GM19351 (cell line): ENCODE measurements at regions not wholly inside any gene's neighbourhood (a gene's known extent, or its start where the extent isn't known, plus 50 kb on each side); places are given as distances from the start of the nearest gene placed in this dataset.
"Not testable (repeated sequence)": the region's sequence is repeated elsewhere in the genome, so short reads cannot be mapped to it uniquely, and the experiment has no call there.

Experiments
- ATAC-seq: cut with Tn5 transposase; IDR thresholded peaks from one replicate; pipeline ENCODE4 v1.9.1; 2021; ENCODE audit warnings: mild to moderate bottlenecking, moderate library complexity; ENCODE audit not compliant: unreplicated experiment

DNA sequence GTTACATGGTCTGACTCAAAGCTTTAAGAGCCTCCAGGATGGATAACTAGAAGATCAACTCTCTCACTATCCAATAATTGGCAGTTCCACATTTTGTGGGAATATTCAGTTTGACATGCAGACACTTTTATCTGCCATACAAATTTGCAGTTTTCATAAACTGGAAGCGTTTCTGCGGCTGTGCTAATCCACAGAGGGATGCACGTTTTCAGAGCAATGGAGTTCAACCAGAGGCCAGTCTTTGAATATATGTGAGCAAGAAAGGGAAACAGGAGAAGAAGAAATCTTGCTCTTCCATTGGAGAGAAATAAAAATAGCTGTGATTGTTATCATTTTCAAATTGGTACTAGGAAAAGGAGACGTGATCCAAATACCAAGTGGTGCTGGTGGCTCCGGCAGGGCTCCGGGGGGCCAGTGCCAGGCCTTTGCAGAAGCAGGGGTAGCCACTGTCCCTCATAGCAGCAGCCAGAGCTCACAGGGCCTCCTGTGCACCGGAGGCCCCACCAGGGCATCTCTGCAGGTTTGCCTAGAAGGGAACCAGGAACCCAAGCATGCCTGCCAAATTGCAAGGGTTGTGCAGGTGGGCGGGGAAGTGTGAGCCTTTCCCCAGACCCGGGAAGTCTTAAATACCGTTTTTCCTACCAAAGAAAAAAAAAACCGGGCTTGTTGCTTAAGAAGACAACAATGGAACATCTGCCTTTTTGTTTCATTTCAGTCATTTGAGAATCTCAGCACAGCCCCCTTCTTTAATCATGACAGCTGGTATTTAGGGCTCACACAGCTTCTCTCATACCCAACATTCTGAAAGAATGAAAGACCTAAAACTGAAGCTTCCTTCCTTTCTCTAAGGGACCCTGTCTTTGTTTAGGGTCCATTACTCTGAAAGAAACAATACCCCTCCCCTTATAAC lies 791.1 kb upstream of the SOX11 start:
- ATAC-seq: no peak

DNA sequence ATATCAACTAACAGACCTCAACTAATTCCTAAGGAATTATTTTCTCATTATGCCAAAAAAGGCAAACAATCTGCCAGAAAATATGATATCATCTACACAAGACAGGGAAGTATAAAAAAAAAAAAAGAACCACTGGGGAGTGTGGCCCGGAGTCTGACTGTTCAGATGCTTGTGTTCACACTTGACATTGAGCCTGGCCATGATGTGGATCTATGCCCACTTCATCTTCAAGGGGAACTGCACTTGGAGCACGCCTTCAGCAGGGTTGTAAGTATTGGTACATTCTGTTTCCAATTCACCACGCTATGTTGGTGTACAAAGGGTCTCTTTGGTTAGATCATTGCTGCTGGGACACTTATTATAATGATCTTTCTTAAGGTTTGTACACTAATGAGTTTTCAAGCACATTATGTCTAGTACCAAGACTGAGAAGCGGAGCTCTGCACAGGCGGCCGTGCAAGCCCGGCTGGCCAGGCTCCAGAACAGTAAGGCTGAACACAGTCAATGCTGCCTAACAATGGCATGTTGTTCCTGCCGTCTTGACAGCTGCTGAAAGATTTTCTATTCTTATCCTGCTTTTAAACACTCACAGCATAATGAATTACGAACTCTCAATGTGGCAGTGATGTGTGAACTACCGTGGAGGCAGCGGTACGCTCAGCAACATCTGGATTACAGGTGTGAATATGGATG lies 788.4 kb upstream of the SOX11 start:
- no peak for ATAC-seq

DNA sequence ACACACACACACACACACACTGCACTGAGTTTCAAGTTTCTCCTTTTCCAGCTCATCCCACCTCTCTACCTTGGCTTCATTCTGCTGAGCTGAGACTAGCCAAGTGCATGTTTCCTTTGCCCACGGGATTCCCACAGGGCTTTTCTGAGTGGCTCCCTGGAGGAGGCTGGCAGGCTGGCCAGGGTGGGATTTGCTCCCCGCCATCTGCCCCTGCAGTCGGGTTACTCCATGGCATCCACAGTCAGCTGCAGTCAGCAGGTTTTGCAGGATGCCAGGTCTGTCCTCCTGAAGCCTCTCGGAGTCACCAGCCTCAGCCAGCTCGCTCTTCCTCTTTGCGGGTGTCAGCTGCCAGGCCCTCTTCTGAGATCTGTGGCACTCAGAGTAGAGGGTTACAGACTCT lies 783.7 kb upstream of the SOX11 start:
- ATAC-seq: no peak

DNA sequence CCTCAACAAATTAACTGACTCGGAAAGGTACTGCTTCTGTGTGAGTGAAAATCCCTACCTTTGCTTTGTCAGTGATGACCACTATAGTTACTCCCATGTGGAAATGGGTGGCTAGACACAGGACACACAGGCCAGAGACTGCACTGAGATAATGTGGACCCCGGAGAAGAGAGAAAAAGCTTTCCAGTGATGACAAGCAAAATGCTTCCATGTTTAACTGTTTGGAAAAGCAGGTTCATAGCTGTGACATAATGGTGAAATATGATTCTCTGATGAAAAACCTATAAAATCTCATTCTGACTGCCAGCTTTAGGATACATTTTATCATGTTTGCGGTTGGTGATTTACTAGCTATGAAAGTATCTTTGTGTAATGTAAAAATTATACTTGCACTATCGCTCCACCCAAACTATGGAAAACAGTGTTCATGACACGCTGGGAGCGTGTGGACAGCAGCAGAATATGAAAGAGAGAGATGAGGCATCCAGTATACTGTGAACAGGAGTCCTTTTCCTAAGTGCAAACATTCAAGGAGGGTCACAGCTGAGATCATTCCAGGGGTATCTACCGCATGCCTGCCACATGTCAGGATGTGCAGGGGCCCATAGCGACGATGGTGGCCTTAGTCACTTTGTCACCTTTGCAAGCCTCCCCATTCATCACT lies 782.7 kb upstream of the SOX11 start:
- no peak for ATAC-seq

DNA sequence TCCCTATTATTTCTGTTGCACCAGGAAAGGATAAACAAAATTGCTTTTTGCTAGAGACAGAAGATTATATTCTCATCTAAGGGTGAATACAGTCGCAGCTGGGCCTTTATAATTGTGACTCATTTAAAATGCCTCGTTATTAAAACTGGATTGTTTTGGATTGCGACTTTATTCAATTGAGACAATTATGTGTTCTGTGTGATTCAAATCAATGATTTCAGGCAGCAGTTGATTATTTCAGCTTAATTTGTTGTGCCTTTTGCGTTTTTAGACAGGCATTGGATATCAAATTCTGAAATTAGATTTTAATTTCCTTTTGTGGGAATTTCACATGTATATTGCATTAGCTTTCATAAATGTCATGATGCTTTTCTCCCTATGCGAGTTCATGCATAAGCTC lies 778.1 kb upstream of the SOX11 start:
- no peak for ATAC-seq

DNA sequence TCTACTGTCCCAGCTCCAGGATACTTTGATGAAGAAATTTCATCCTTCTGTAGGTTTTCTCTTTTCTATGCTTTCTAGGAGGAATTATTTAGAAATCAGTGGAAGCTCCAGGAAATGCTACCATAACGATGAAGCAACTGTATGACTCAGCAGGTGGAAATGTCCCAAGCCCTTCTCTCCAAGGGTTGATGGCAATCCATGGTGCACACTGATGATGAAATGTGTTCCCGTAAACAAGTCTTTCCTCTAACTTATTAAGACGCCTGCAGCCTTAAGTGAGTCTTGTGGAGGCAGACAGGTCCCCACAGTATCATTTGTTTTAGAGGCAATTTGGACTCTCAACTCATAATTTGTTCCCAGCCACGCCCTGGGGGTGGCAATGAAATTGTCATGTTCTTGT lies 777.6 kb upstream of the SOX11 start:
- no peak for ATAC-seq

DNA sequence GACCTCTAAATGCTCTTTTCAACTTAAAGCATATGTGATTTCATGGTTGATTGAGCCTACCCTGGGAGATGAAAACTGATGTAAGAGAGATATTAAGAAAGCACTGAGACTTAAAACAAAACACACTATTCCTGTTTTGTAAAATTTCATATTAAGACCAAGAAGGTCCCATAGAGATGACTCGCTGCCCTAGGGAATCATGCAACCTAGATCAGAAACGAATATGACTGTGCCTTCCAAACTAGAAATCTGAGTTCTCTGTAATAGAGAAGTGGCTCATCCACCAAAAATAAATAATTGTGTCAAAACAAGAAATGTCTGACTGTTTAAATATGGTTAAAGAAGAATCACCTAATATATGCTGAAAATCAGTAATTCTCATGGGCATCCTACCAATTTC lies 776.8 kb upstream of the SOX11 start:
- no peak for ATAC-seq

DNA sequence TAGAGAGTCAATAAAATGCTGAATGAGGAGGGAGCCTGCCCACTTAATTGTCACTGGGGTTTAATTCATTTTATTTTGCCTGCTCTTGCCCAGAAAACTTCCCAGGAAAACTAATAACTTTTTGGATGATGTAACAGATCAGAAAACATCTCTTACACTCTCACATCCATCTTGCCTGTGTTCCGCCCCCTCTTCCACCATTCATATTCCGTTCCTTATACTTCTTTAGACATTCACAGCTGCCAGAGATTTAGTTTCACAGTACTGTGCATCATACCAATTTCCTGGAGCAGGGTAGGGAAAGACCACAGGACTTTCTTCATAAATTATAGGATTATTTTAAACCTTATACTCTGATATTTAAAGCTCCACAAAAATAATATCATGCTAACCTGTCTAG lies 776.1 kb upstream of the SOX11 start:
- no peak for ATAC-seq

DNA sequence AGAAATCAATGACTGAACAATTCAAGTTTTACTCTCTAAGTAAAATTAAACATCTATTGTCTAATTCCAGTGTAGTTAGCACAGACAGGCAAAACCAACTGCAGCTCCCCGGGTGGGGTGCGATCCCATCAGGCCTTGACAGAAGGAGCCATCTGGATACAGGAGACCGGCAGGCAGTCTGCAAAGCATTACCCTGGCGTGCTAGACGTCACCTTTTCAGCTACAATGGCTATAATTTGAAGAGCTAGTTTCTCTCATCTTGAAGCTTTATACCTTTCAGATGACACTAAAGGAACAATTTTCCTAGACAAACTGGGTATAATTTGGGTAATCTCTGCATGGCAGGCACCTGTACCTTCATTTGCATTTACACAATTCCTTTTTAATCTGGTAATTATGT lies 761.5 kb upstream of the SOX11 start:
- no peak for ATAC-seq

DNA sequence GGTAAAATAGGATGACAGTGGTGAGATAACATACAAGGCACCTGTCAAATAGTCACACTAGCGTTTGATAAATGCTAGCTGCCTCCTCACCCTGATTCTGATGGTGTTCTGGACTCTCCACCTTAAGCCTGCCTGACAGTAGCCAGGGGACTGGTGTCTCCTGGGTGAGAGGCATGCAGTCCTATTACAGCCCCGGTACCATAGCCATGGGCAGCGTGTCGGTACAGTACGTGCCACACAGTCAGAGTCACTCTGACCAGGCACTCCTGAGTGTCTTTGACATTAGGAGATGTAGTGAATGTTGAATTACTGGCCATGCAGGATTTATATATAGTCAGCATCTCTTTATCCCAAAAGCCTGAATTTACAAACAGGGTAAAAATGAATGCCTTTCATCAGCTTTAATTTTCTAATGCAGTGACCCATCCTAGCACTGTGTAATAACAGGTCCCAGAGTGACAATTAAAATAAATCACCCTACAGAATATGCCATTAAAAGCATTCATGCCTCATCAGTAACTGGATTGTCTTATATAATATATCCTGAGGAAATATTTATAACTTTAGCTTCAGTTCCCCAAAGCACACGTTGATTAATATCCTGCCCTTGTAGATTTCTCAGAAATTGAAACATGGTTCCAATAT lies 760.3 kb upstream of the SOX11 start:
- ATAC-seq: no peak

DNA sequence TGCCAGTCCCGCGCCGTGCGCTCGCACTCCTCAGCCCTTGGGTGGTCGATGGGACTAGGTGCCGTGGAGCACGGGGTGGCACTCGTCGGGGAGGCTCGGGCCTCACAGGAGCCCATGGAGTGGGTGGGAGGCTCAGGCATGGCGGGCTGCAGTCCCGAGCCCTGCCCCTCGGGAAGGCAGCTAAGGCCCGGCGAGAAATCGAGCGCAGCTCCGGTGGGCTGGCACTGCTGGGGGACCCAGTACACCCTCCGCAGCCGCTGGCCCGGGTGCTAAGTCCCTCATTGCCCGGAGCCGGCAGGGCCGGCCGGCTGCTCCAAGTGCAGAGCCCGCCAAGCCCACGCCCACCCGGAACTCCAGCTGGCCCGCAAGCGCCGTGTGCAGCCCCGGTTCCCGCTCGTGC lies 756.9 kb upstream of the SOX11 start:
- not testable (repeated sequence) for ATAC-seq

DNA sequence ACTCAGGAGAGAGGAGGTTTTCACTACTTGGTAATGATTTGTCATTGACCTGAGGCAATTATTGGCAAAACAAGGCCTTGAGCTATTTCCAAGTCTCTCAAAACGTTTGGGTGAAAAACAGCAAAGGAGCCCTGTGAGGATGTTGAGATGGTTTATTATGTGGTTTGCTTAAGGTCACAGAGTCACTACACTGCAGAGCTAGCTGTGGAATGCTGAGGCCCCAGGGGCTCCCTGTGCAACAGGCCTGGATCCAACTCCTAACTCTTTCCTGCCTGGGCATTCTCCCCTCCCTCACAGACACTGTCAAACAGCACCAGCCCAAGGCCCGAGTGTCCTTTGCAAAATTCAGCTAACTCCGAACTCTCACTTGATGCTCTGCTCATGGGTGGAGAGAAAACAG lies 754.6 kb upstream of the SOX11 start:
- no peak for ATAC-seq

DNA sequence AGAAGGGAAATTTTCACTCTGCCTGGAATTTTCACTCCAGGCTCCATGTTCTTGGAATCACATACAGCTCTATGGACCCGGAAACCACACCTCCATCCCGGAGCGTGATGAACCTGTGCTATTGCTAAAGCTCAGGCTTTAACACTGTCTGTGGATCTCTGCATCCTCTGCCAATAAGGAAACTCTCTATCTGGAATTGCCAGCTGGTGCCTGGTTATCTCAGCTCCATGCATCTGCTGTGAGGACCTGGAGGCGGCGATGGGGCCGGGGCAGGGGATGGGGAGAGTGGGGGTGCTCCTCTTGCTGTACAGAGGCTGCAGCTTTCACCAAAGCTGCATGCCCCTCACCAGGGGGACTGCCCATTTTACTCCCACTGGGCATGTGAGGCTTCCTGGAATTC lies 754.0 kb upstream of the SOX11 start:
- ATAC-seq: no peak

DNA sequence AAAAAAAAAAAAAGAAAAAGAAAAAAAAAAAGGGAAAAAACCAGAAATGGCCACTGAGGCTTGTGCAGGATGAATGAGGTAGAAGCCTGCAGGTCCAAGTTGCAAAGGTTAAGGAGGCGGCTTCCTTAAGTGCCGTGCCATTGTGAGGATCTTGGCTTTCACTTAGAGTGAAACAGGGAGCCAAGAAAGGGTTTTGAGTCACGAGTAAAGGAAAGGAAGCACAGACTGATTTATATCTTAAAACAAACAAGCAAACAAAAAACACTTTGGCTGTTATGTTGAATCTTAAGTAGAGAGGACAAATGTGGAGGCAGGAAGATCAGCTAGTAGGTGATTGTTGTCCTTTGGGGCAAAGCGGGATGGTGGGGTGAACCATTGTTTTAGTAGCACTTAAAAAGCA lies 749.7 kb upstream of the SOX11 start:
- no peak for ATAC-seq

DNA sequence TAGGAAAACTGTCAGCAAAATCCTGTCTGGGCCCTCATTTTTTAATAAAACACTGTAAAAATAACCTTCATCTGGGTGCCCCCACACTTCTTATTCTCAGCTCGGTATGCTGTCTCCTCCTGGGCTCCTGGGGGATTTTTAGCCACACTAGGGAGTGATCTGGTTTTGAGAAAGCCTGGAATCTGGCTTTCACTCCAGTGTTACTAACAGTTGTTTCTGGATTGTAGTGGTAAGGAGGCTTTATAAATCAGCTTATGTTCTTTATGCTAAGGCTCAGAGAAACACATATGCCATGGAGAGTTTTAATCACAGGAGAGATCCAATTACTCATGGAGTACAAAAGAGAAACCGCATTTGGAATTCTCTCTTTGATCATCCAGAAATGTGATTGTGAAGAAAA lies 744.3 kb upstream of the SOX11 start:
- ATAC-seq: no peak

DNA sequence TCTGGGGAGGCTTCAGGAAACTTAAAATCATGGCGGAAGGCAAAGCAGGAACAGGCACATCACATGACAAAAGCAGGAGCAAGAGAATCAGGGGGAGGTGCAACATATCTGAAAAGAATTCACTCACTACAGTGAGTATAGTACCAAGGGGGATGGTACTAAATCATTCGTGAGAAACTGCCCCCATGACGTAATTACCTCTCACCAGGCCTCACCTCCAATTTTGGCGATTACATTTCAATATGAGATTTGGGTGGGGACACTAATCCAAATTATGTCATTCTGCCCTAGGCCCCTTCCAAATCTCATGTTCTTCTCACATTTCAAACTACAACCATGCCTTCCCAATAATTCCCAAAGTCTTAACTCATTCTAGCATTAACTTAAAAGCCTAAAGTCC lies 740.8 kb upstream of the SOX11 start:
- no peak for ATAC-seq

DNA sequence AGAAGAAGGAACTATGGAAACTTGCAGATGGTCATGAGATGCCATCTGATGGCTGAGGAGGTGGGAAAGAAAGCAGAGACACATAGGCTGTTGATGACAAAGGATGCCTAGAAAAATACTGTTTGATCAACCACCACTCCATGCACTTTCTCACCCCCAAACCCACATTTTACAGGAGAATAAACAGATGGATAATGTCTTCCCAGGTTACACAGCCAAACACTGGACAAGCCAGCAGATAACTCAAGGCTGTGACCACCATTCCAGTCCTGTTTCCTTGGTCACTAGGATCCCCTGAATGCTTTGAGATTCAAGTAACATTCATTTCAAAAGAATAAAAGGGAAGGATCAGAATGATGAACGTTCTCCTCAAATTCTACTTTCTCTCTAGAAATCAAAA lies 733.0 kb upstream of the SOX11 start:
- ATAC-seq: no peak

DNA sequence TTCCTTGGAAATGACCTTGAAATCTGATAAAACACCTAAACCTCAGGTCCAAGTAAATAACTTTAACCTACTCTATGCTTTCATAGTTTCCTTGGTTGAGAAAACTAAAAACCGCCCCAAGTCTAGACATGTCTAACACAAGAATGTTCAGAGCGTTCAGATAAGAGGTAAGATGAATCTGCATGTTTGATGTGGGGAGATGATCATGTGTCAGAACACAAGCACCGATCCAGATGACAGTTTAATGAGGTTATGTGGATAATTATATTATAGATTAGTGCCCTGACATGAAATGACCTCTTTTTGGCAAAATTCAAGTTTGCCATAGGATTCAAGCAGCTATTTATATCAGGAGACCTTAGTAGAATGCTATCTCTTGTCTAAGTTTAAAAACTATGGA lies 729.8 kb upstream of the SOX11 start:
- no peak for ATAC-seq

DNA sequence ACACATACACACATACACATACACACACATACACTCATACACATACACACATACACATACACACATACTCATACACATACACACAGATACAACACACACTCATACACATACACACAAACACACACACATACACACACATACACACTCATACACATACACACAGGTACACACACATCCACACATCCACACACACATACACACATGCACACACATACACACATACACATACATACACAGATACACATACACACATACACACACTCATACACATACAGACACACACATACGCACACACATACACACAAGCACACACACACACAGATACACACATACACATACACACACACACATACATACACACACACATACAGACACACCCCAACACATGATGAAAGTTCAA lies 729.1 kb upstream of the SOX11 start:
- ATAC-seq: no peak

DNA sequence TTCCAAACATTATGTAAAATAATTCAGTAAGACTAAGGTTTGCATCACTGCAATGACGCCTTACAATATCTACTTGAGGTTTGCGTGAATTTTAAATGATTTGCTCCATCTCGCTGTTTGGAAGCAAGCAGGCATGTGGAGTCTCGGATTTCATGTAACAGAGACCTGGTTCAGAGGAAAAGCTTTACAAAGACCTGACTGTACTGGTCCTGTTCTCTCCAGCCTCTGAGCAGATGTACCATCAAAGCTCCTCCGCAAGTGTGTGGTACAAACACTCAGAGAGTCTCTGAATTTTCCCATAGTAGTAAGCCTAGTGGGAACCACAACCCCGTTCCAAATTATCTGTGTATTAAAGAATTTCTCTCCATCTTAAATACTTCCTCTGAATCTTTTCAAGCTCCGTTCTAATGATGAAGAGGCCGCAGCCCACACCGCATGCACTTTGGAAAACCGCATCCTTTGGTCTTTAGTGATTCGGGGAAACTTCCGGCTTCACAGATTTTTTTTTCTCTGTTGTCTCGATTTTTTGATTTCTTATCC lies 728.1 kb upstream of the SOX11 start:
- no peak for ATAC-seq

DNA sequence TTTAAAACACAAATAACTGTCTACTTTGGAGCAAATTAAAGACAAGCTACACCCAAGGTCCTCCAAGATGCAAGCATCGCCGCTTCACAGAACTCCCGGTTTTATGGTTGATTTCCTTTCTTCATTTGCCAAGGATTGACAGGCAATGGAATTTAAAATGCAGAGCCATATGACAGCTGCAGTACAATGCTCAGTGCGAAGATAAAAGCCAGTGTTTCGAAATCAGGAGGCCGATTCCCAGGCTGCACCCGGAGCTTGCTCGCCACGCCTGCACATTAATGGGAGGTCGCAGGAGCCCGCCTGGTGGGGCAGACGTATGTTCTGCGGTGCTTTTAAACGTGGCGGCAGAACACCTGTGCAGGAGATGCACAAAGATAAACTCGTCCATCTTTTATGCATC lies 727.6 kb upstream of the SOX11 start:
- no peak for ATAC-seq
